Heart left ventricle (tissue), 16 donors: ENCODE measurements at regions not wholly inside any gene's neighbourhood (a gene's known extent, or its start where the extent isn't known, plus 50 kb on each side); places are given as distances from the start of the nearest gene placed in this dataset.
A peak's percentile ranks its signal among the peaks of the same experiment; 100 is the strongest.
"Not testable (repeated sequence)": the region's sequence is repeated elsewhere in the genome, so short reads cannot be mapped to it uniquely, and the experiment has no call there.

Source experiments
- ATAC-seq, 4 donors: fragments of 200-7000 bp; cut with Tn5 transposase; one replicate each; pipeline ENCODE4 v1.9.1; 2020 to 2022; ENCODE audit warnings: moderate library complexity in 4 of 4, mild to moderate bottlenecking in 3 of 4, moderate number of reproducible peaks in 1 of 4
- DNase-seq, 5 donors: peaks; one replicate each; pipeline ENCODE4 v3.0.0-alpha.2; 2020
- H3K27ac ChIP-seq, 12 donors: fragments of 200-600 bp; sonication (generic) in 4 of 12; one replicate each; pipeline versions ENCODE4 v1.5.0 to v1.8.0; 2016 to 2022; ENCODE audit warnings: mild to moderate bottlenecking in 2 of 12
- H3K27me3 ChIP-seq, 9 donors: fragments of 200-600 bp; sonication (generic) in 2 of 9; one replicate each; pipeline versions ENCODE4 v1.5.1 to v1.8.0; 2016 to 2022; ENCODE audit warnings: mild to moderate bottlenecking in 3 of 9
- H3K36me3 ChIP-seq, 9 donors: fragments of 200-600 bp; sonication (generic) in 2 of 9; one replicate each; pipeline versions ENCODE4 v1.5.0 to v1.8.0; 2018 to 2022; ENCODE audit warnings: mild to moderate bottlenecking in 2 of 9
- H3K4me1 ChIP-seq, 12 donors: fragments of 200-600 bp; sonication (generic) in 4 of 12; one replicate each; pipeline versions ENCODE4 v1.5.0 to v1.8.0; 2016 to 2022; ENCODE audit warnings: mild to moderate bottlenecking in 3 of 12
- H3K4me3 ChIP-seq, 12 donors: fragments of 200-600 bp; sonication (generic) in 4 of 12; one replicate each; pipeline versions ENCODE4 v1.5.0 to v1.8.0; 2017 to 2022; ENCODE audit warnings: mild to moderate bottlenecking in 9 of 12, moderate library complexity in 4 of 12
- H3K9me3 ChIP-seq, 12 donors: fragments of 200-600 bp; sonication (generic) in 4 of 12; one replicate each; pipeline versions ENCODE4 v1.5.0 to v1.8.0; 2016 to 2022; ENCODE audit warnings: mild to moderate bottlenecking in 1 of 12
- WGBS, 4 donors: extraction: QIAGEN DNeasy Blood & Tissue Kit in 2 of 4; methylation state at CpG; one replicate each; pipeline versions ENCODE4 v1.1.5 to v1.1.7; 2013 to 2018; 5-methylcytosine and 5-hydroxymethylcytosine counted together
- intact Hi-C, 10 donors: fragments of 100-400 bp; cut with DNase I; formaldehyde crosslinking; loops; one replicate each; pipeline versions ENCODE4 v1.11.1 to v1.14.2; 2022
- donor health status: ischemic (EF 13 %, LVEDD 7.1; RV severe dilation, severe dysfunction).
- donor health status: healthy with polysubstance abuse.
- donor health status: DM: no; HTN: yes; CAD: no.
- donor health status: DM: no; HTN: no; CAD: no.
- donor health status: ischemic (EF 25% LVEDD 6.9; RV normal size, moderate dysfunction).
- donor health status: ischemic (EF 25% LVEDD 5.7; RV mildly dilated, moderate dysfunction).
- donor health status: healthy.
- donor health status: DM: yes; HTN: yes; CAD: no.
- donor health status: ischemic (EF 35%, LVEDD 5.7; RV mildly dilated, moderate dysfunction).
- donor health status: nonischemic (EF 11% LVEDD 7.7; RV severe dilation, severe dysfunction).
- donor health status: DM: yes; HTN: yes; CAD: no.
- donor health status: PGD.
- donor health status: ischemic (EF 29% LVEDD 5.4; RV normal size, mild dysfunction).
- donor health status: nonischemic (EF 23%, LVEDD 6.1; RV moderate dilation, normal function).

DNA sequence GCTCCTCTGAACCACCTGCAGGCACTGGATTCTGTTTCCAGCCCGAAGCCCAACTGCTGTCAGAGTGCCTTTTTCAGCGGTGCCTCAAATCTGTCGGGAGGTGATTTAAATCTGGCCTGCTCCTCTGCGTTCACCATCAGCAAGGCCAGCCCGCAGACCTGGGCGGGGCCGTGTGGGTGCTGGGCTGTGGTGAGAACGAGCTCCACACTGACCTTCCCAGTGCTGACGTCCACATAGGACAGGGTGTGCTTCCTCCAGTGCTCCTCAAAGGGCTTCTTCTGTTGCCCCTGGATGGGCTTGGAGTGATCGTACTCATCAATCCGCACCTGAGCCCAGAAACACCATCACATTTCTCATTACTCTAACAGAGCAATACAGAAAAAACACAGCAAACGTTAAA lies 56.9 kb upstream of the TNK2 start:
- H3K27me3 ChIP-seq, H3K27ac ChIP-seq, H3K9me3 ChIP-seq, ATAC-seq, DNase-seq, H3K4me3 ChIP-seq, intact Hi-C loops, H3K4me1 ChIP-seq: not testable (repeated sequence)
- peaks cover 0 to 68% (median 58%) of the 10 kb centered on the region in 9 donors for H3K36me3 ChIP-seq
- 92 to 95% (median 93%) methylated on average over 2 to 12 of the region's 12 CpGs for WGBS, 4 donors

DNA sequence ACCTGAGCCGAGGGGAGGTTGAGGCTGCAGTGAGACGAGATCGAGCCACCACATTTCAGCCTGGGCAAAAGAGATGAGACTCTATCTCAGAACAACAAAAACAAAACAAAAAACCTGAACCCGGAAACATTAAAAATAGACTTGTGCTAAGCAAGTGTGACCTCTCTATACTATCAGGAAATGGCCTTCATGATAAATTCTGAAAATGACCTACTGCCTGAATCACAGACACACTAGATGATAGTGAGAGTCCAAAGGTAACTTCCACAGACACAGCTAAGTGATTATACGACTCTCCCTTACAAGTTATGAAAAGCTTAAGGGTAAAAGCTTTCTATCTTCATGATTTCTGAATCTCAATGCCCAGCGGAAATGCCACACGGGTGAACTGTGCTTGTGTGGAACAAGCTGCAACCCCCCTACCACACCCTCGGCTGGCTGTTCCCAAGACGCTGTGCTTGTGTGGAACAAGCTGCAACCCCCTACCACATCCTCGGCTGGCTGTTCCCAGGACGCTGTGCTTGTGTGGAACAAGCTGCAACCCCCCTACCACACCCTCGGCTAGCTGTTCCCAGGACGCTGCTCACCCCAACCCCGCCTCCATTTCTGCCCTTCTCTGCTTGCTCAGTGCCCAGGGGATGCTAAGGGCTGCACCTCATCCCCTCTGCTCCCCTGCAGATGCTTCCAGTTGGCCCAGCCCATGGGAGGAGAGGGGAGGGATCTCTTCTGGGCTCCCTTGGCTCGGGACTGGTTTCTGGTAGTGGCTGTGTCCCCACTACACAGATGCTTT lies 56.2 kb upstream of the TNK2 start:
- ATAC-seq, H3K27ac ChIP-seq, H3K9me3 ChIP-seq, DNase-seq, H3K4me3 ChIP-seq, intact Hi-C loops, H3K4me1 ChIP-seq, H3K27me3 ChIP-seq: not testable (repeated sequence)
- peaks cover 0 to 65% (median 53%) of the 10 kb centered on the region in 9 donors for H3K36me3 ChIP-seq
- 91 to 93% (median 91%) methylated on average over 14 to 15 of the region's 15 CpGs for WGBS, 4 donors

DNA sequence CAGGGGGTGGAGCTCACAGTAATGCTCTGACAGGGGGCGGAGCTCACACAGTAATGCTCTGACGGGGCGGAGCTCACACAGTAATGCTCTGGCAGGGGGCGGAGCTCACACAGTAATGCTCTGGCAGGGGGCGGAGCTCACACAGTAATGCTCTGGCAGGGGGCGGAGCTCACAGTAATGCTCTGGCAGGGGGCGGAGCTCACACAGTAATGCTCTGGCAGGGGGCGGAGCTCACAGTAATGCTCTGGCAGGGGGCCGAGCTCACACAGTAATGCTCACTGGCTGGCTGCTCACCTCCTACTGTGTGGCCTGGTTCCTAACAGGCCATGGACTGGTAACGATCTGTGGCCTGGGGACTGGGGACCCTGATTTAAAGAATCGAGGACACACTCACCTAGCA lies 53.9 kb upstream of the TNK2 start:
- H3K27me3 ChIP-seq, DNase-seq, ATAC-seq, H3K27ac ChIP-seq, H3K9me3 ChIP-seq, intact Hi-C loops, H3K4me3 ChIP-seq: not testable (repeated sequence)
- Histone ChIP-seq H3K4me1 (peaks cover 0 to 11% (median 2%) of the 10 kb centered on the region in 12 donors), H3K36me3 (peaks cover 0 to 69% (median 50%) of the 10 kb centered on the region in 9 donors)
- WGBS, 4 donors, result 88 to 96% (median 94%) methylated on average over 2 to 11 of the region's 11 CpGs

DNA sequence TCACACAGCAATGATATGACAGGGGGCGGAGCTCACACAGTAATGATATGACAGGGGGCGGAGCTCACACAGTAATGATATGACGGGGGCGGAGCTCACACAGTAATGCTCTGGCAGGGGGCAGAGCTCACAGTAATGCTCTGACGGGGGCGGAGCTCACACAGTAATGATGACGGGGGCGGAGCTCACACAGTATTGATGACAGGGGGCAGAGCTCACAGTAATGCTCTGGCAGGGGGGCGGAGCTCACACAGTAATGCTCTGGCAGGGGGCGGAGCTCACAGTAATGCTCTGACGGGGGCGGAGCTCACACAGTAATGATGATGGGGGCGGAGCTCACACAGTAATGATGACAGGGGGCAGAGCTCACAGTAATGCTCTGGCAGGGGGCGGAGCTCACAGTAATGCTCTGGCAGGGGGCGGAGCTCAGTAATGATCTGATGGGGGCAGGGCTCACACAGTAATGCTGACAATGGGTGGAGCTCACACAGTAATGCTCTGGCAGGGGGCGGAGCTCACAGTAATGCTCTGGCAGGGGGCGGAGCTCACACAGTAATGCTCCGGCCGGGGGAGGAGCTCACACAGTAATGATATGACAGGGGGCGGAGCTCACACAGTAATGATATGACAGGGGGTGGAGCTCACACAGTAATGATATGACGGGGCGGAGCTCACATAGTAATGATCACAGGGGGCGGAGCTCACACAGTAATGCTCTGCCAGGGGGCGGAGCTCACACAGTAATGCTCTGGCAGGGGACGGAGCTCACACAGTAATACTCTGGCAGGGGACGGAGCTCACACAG lies 52.8 kb upstream of the TNK2 start:
- intact Hi-C loops, DNase-seq, H3K4me3 ChIP-seq, H3K27ac ChIP-seq, H3K27me3 ChIP-seq, ATAC-seq, H3K9me3 ChIP-seq: not testable (repeated sequence)
- WGBS, 4 donors, result 92 to 98% (median 96%) methylated on average over 9 to 26 of the region's 26 CpGs
- H3K36me3 ChIP-seq, result peaks cover 0 to 62% (median 42%) of the 10 kb centered on the region in 9 donors
- H3K4me1 ChIP-seq, result peaks cover 0 to 11% (median 2%) of the 10 kb centered on the region in 12 donors

DNA sequence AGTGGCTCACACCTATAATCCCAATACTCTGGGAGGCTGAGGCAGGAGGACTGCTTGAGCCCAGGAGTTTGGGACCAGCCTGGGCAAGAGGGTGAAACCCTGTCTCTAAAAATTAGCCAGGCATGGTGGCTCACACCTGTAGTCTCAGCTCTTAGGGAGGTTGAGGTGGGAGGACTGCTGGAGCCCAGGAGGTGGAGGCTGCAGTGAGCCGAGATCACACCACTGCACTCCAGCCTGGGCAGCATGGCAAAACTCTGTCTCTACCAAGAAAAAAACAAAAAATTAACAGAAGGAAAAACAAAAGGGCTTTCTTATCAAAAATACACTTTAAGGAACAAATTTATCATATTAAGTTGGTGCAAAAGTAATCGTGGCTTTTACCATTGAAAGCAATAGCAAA lies 51.8 kb upstream of the TNK2 start:
- Histone ChIP-seq H3K36me3 (peaks cover 0 to 52% (median 32%) of the 10 kb centered on the region in 9 donors), H3K4me1 (peaks cover 0 to 12% (median 2%) of the 10 kb centered on the region in 12 donors), H3K27ac (peak overlapping the region in 1 of 12 donors; percentile 53)
- DNase-seq, H3K9me3 ChIP-seq, intact Hi-C loops, H3K4me3 ChIP-seq, H3K27me3 ChIP-seq: not testable (repeated sequence)
- WGBS, 4 donors, result 86 to 95% (median 94%) methylated on average over 1 to 2 of the region's 2 CpGs
- peak; percentile 7 to 32 (median 24) for ATAC-seq

DNA sequence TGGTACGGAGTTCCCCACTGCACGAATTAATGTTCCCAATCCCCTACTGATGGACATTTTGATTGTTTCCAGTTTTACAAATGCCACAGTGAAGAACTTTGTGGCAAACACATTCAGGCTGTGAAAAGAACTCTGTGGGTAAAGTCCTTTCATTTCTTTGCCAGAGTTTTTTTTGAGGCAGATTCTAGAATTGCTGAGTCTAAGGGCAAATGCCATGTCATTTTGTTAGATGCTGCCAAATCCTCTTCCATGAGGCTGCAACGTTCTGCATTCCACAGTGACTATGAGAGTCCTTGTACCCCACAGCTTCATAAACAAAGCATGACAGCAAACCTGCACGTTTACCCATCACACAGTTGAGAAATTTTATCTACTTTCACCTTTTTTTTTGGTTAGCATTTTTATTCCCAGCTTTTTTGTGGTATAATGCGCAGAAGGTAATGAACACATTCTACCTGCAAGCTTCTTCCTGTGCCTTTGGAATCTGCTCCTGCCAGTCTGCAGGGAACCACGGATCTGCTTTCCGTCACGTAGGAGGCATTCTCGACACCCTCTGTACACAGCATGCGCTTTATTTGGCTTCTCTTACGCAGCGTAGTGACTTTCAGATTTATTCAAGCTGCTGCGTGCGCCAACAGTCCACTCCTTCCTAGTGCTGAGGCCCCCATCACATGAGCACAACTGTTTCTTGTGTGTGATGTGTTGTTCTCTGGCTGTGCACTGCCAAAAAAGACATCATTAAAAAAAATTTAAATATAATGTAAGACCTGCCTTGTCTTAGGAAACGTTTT lies 51.2 kb upstream of the TNK2 start:
- H3K27ac ChIP-seq, result peak overlapping the region in 1 of 12 donors; percentile 53
- DNase-seq, H3K27me3 ChIP-seq, intact Hi-C loops, H3K4me3 ChIP-seq, H3K9me3 ChIP-seq: not testable (repeated sequence)
- H3K36me3 ChIP-seq, result peaks cover 0 to 46% (median 26%) of the 10 kb centered on the region in 9 donors
- peak; percentile 71 to 86 (median 80) for ATAC-seq
- WGBS, 4 donors, result 60 to 92% (median 70%) methylated on average over 5 to 9 of the region's 15 CpGs
- peaks cover 0 to 14% (median 2%) of the 10 kb centered on the region in 12 donors for H3K4me1 ChIP-seq

DNA sequence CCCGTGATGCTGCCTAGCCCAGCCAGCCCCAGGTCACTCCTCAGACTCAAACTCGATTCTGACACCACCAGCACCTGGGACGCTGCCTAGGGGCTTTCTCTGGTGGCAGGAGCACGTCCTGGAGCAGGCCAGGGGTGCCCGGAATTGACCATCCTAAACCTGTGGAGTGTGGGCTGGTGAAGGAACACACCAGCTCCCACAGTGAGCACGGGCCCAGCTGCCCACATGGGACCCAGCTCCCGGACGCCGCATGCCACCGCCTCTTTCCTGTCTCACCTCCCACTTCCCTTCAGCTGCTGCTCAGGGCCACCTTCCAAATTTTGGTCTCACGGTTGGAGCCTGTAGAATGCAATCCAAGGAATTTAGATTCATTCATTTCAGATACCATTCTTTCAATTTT lies 50.4 kb upstream of the TNK2 start:
- 47 to 64% (median 54%) methylated on average over 6 to 11 of the region's 11 CpGs for WGBS, 4 donors
- intact Hi-C loops, H3K9me3 ChIP-seq, ATAC-seq, DNase-seq, H3K4me3 ChIP-seq, H3K27me3 ChIP-seq: not testable (repeated sequence)
- H3K4me1 ChIP-seq, result peaks cover 0 to 14% (median 2%) of the 10 kb centered on the region in 12 donors
- H3K36me3 ChIP-seq, result peaks cover 0 to 39% (median 25%) of the 10 kb centered on the region in 9 donors
- H3K27ac ChIP-seq, result peak overlapping the region in 1 of 12 donors; percentile 38
